ENCODE measurements at regions not wholly inside any gene's neighbourhood (a gene's known extent, or its start where the extent isn't known, plus 50 kb on each side); places are given as distances from the start of the nearest gene placed in this dataset.

- TF ChIP-seq POLR2A (IDR thresholded peaks at IDR 0.05) (no peak), CTCF (IDR thresholded peaks at IDR 0.05) (no peak)
- intact Hi-C loops (cut with DNase I; ENCODE audit: low total_unique reads) = no loop called here
- DNase-seq (ENCODE audit: low spot score in 2 of 2) = no peak
- H3K4me3 ChIP-seq (ENCODE audit: low read depth, poor library complexity, severe bottlenecking) = no peak overlapping the region
These were observed 75.8 kb downstream of the RDH14 start for GRCh38 chr2:18484625-18485024.

- 50 to 59% methylated on average over 3 of the region's 3 CpGs for WGBS, 2 donors
These were observed 76.6 kb downstream of the RDH14 start for GRCh38 chr2:18483896-18484295.

GRCh38 chr2:18482666-18483065, 77.8 kb downstream of the RDH14 start:
- H3K4me3 ChIP-seq (ENCODE audit: low read depth, poor library complexity, severe bottlenecking) = no peak overlapping the region
- DNase-seq (ENCODE audit: low spot score in 2 of 2) = no peak
- TF ChIP-seq CTCF (IDR thresholded peaks at IDR 0.05) = no peak
- no peak for TF ChIP-seq POLR2A (IDR thresholded peaks at IDR 0.05)
- intact Hi-C loops (cut with DNase I; ENCODE audit: low total_unique reads) = no loop called here

More at GRCh38 chr2:18483896-18484295, 76.6 kb downstream of the RDH14 start:
- DNase-seq (ENCODE audit: low spot score in 2 of 2) = peak; percentile 74 to 87
- no peak overlapping the region for H3K4me3 ChIP-seq (ENCODE audit: low read depth, poor library complexity, severe bottlenecking)
- no peak for TF ChIP-seq POLR2A (IDR thresholded peaks at IDR 0.05)
- TF ChIP-seq CTCF (IDR thresholded peaks at IDR 0.05) = no peak
- intact Hi-C loops (cut with DNase I; ENCODE audit: low total_unique reads) = no loop called here

GRCh38 chr2:18479947-18480369, 80.5 kb downstream of the RDH14 start:
- intact Hi-C loops (cut with DNase I; ENCODE audit: low total_unique reads) = no loop called here
- DNase-seq (ENCODE audit: low spot score in 2 of 2) = peak; percentile 70 to 91
- WGBS, 2 donors = 41 to 44% methylated on average over 3 of the region's 3 CpGs
- no peak overlapping the region for H3K4me3 ChIP-seq (ENCODE audit: low read depth, poor library complexity, severe bottlenecking)
- TF ChIP-seq POLR2A (IDR thresholded peaks at IDR 0.05) (no peak), CTCF (IDR thresholded peaks at IDR 0.05) (no peak)

GRCh38 chr2:18477293-18477692, 83.2 kb downstream of the RDH14 start:
- no peak for DNase-seq (ENCODE audit: low spot score in 2 of 2)
- intact Hi-C loops (cut with DNase I; ENCODE audit: low total_unique reads) = no loop called here
- TF ChIP-seq POLR2A (IDR thresholded peaks at IDR 0.05) (no peak), CTCF (IDR thresholded peaks at IDR 0.05) (no peak)
- 93 to 98% methylated on average over 1 of the region's 1 CpG for WGBS, 2 donors
- H3K4me3 ChIP-seq (ENCODE audit: low read depth, poor library complexity, severe bottlenecking) = no peak overlapping the region

- H3K4me3 ChIP-seq (ENCODE audit: low read depth, poor library complexity, severe bottlenecking) = no peak overlapping the region
- intact Hi-C loops (cut with DNase I; ENCODE audit: low total_unique reads) = no loop called here
- TF ChIP-seq CTCF (IDR thresholded peaks at IDR 0.05) (no peak), POLR2A (IDR thresholded peaks at IDR 0.05) (no peak)
- no peak for DNase-seq (ENCODE audit: low spot score in 2 of 2)
- 93 to 94% methylated on average over 3 of the region's 3 CpGs for WGBS, 2 donors
These were observed 84.0 kb downstream of the RDH14 start for GRCh38 chr2:18476484-18476883.
